Karpas-422 (cell line): ENCODE measurements at regions not wholly inside any gene's neighbourhood (a gene's known extent, or its start where the extent isn't known, plus 50 kb on each side); places are given as distances from the start of the nearest gene placed in this dataset.

Experiments used
- DNase-seq: peaks from one replicate; pipeline ENCODE4 v3.0.0-alpha.2; 2015
- H2AFZ ChIP-seq: fragments of 200-600 bp; sonication (generic); 2 replicates; pipeline ENCODE4 v1.6.1; 2014; ENCODE audit warnings: antibody characterized with exemption, low read length, mixed read lengths
- H3K27ac ChIP-seq: fragments of 200-600 bp; sonication (generic); 2 replicates; pipeline ENCODE4 v1.5.1; 2014; ENCODE audit warnings: mild to moderate bottlenecking, low read length, moderate library complexity
- H3K27me3 ChIP-seq: fragments of 200-600 bp; sonication (generic); 2 replicates; pipeline ENCODE4 v1.6.1; 2014; ENCODE audit warnings: low read length, mixed read lengths
- H3K36me3 ChIP-seq: fragments of 200-600 bp; sonication (generic); 2 replicates; pipeline ENCODE4 v1.6.1; 2014; ENCODE audit warnings: low read length, mixed read lengths; ENCODE audit not compliant: insufficient read depth
- H3K4me1 ChIP-seq: fragments of 200-600 bp; sonication (generic); 2 replicates; pipeline ENCODE4 v1.6.1; 2014; ENCODE audit warnings: mild to moderate bottlenecking, low read length, mixed read lengths
- H3K4me2 ChIP-seq: fragments of 200-600 bp; sonication (generic); 2 replicates; pipeline ENCODE4 v1.6.1; 2014; ENCODE audit warnings: low read length, low read depth, mild to moderate bottlenecking; ENCODE audit not compliant: poor library complexity, severe bottlenecking
- H3K4me3 ChIP-seq: fragments of 200-600 bp; sonication (generic); 2 replicates; pipeline ENCODE4 v1.5.1; 2014; ENCODE audit warnings: mild to moderate bottlenecking, antibody characterized with exemption, low read length, mixed read lengths
- H3K79me2 ChIP-seq: fragments of 200-600 bp; sonication (generic); 2 replicates; pipeline ENCODE4 v1.6.1; 2014; ENCODE audit warnings: mild to moderate bottlenecking, low read length, mixed read lengths
- H3K9ac ChIP-seq: fragments of 200-600 bp; sonication (generic); 2 replicates; pipeline ENCODE4 v1.6.0; 2014; ENCODE audit warnings: low read length
- H3K9me2 ChIP-seq: fragments of 200-600 bp; sonication (generic), shearing (Covaris generic); replicated peaks from 2 replicates; pipeline ENCODE4 v1.6.0; 2014; ENCODE audit warnings: mild to moderate bottlenecking, low read length, moderate library complexity; ENCODE audit not compliant: insufficient read depth
- H3K9me3 ChIP-seq: fragments of 300-700, 200-600 bp; sonication (generic); 2 replicates; pipeline ENCODE4 v1.6.1; 2014; ENCODE audit warnings: low read length, mixed read lengths
- H4K20me1 ChIP-seq: fragments of 200-600 bp; sonication (generic); 2 replicates; pipeline ENCODE4 v1.6.1; 2014; ENCODE audit warnings: mild to moderate bottlenecking, antibody characterized with exemption, low read length, low read depth; ENCODE audit not compliant: insufficient read depth

DNA sequence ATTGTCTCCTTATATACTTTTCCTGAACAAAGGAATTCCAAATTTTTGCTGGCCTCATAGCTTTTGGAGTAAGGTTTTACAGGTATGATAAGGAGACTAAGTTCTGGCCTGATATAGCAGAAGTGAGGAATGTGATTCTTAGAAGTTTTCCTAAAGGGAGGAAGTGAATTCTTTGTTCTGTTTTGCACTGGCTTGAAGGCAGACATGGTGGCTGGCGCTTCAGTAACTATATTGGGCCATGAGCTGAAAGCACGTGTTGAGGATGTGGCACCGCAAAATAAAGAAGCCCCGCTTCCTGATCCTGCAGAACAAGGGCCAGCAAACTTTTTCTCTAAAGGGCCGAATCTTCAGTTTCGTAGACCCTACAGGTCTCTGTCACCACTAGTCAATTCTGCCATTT, 224.2 kb downstream of the SNX18 start:
- Histone ChIP-seq H3K27ac (no peak overlapping the region), H3K27me3 (no peaks in the 10 kb centered on the region), H3K9me3 (no peaks in the 10 kb centered on the region), H4K20me1 (no peaks in the 10 kb centered on the region), H2AFZ (no peak overlapping the region), H3K4me1 (no peaks in the 10 kb centered on the region), H3K4me3 (no peak overlapping the region), H3K9me2 (no peaks in the 10 kb centered on the region), H3K79me2 (no peaks in the 10 kb centered on the region), H3K36me3 (no peaks in the 10 kb centered on the region), H3K4me2 (no peak overlapping the region), H3K9ac (no peak overlapping the region)
- DNase-seq = no peak

- Histone ChIP-seq H3K79me2 (no peaks in the 10 kb centered on the region), H3K4me2 (no peak overlapping the region), H3K27ac (no peak overlapping the region), H2AFZ (no peak overlapping the region), H3K4me1 (no peaks in the 10 kb centered on the region), H4K20me1 (no peaks in the 10 kb centered on the region), H3K4me3 (no peak overlapping the region), H3K9me3 (no peaks in the 10 kb centered on the region), H3K9me2 (no peaks in the 10 kb centered on the region), H3K9ac (no peak overlapping the region), H3K36me3 (no peaks in the 10 kb centered on the region), H3K27me3 (no peaks in the 10 kb centered on the region)
- no peak for DNase-seq
These were observed 222.6 kb downstream of the SNX18 start for GRCh38 chr5:54740141-54740540.

DNA sequence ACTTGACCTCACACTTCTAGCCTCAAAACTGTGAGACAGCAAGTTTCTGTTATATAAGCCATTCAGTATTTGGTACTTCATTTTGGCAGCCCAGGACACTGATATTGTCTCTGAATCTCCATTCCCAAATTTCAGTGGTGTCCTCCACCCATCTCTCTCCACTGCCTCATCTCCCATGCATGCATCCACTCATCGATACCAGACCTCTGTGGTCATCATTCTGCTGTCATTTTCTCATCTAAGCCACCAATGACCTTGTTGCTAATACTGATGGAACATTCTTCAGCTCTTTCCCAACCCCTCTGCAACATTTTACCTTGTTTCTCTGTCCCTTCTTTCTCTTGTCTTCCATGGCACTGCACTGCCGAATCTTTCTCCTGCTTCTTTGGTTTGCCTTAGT, 221.8 kb downstream of the SNX18 start:
- no peak overlapping the region for H3K9ac ChIP-seq
- no peak overlapping the region for H2AFZ ChIP-seq
- H3K4me1 ChIP-seq = no peaks in the 10 kb centered on the region
- H3K9me3 ChIP-seq = no peaks in the 10 kb centered on the region
- no peaks in the 10 kb centered on the region for H3K36me3 ChIP-seq
- no peak overlapping the region for H3K4me2 ChIP-seq
- H3K9me2 ChIP-seq = no peaks in the 10 kb centered on the region
- no peak for DNase-seq
- no peaks in the 10 kb centered on the region for H3K79me2 ChIP-seq
- no peak overlapping the region for H3K27ac ChIP-seq
- H4K20me1 ChIP-seq = no peaks in the 10 kb centered on the region
- no peaks in the 10 kb centered on the region for H3K27me3 ChIP-seq
- no peak overlapping the region for H3K4me3 ChIP-seq

GRCh38 chr5:54738973-54739367, 221.4 kb downstream of the SNX18 start:
- H4K20me1 ChIP-seq = no peaks in the 10 kb centered on the region
- no peaks in the 10 kb centered on the region for H3K9me2 ChIP-seq
- H3K4me1 ChIP-seq = no peaks in the 10 kb centered on the region
- H3K9me3 ChIP-seq = no peaks in the 10 kb centered on the region
- no peaks in the 10 kb centered on the region for H3K27me3 ChIP-seq
- H3K4me3 ChIP-seq = no peak overlapping the region
- no peaks in the 10 kb centered on the region for H3K36me3 ChIP-seq
- no peak overlapping the region for H3K9ac ChIP-seq
- H3K4me2 ChIP-seq = no peak overlapping the region
- no peak for DNase-seq
- no peak overlapping the region for H2AFZ ChIP-seq
- H3K27ac ChIP-seq = no peak overlapping the region
- no peaks in the 10 kb centered on the region for H3K79me2 ChIP-seq

GRCh38 chr5:54738118-54738972, 220.8 kb downstream of the SNX18 start:
- Histone ChIP-seq H4K20me1 (no peaks in the 10 kb centered on the region), H3K36me3 (no peaks in the 10 kb centered on the region), H3K9ac (no peak overlapping the region), H3K9me2 (no peaks in the 10 kb centered on the region), H3K4me1 (no peaks in the 10 kb centered on the region), H3K27me3 (no peaks in the 10 kb centered on the region), H3K9me3 (no peaks in the 10 kb centered on the region), H2AFZ (no peak overlapping the region), H3K4me2 (no peak overlapping the region), H3K4me3 (no peak overlapping the region), H3K27ac (no peak overlapping the region), H3K79me2 (no peaks in the 10 kb centered on the region)
- DNase-seq = no peak

DNA sequence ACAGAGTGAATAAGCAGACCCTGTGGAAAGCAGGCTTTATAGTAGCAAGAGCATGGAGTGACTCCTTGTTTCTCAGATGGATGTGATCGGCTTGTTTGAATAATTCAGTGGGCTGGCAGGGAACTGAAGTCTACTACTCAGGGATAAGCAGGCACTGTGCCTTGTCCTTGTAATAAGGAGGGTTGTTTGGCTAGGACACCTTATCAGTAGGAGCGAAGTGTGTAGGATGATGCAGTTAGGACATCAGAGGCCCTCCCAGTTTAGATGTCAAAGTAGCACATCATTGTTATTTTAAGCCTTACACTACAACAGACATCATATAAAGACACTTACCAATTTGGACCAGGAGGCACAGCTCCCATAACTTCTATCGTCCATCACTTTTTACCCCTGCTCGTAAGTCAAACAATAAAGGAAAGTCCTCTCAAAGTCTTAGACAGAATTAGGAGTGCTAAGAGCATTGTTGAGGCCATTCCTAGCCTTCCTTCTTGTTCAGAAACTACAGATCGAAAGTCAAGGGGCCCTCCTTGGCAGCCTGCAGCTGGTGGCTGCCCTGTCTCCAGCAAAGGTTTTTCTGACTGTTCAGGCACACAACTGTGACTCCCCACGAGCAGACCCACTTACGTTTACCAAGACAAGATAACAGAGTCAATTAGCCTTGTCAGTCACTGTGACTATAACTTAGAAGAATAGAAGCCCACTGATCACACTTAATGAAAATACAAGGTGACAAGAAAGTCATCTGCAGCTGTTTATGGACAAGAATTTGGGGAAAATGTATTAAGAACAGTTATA, 218.6 kb downstream of the SNX18 start:
- Histone ChIP-seq H4K20me1 (no peaks in the 10 kb centered on the region), H2AFZ (no peak overlapping the region), H3K4me1 (no peaks in the 10 kb centered on the region), H3K27me3 (no peaks in the 10 kb centered on the region), H3K27ac (no peak overlapping the region), H3K9ac (no peak overlapping the region), H3K4me3 (no peak overlapping the region), H3K9me3 (no peaks in the 10 kb centered on the region), H3K36me3 (no peaks in the 10 kb centered on the region), H3K79me2 (no peaks in the 10 kb centered on the region), H3K9me2 (no peaks in the 10 kb centered on the region), H3K4me2 (no peak overlapping the region)
- DNase-seq = no peak

DNA sequence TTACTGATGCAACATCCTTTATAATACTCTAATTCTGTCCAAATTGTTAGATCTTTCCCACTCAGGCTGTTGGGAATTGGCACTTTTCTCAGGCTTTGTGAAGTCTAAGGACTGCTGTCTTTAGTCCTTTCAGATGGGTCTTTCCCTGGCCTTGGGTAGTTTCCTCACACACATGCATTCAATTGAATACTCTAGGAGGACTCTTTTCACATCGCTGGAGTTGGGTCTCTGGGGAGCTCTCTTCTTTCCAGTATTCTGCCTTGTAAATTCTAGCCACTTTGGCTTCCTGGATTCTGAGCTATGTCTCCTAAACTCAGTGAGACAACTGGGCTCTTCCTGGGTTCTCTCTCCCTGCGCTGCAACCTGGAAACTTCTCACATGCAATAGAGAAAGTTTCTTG, 215.5 kb downstream of the SNX18 start:
- Histone ChIP-seq H3K9ac (no peak overlapping the region), H3K79me2 (no peaks in the 10 kb centered on the region), H3K4me2 (no peak overlapping the region), H3K27ac (no peak overlapping the region), H2AFZ (no peak overlapping the region), H3K9me3 (no peaks in the 10 kb centered on the region), H4K20me1 (no peaks in the 10 kb centered on the region), H3K4me1 (no peaks in the 10 kb centered on the region), H3K9me2 (no peaks in the 10 kb centered on the region), H3K4me3 (no peak overlapping the region), H3K27me3 (no peaks in the 10 kb centered on the region), H3K36me3 (no peaks in the 10 kb centered on the region)
- no peak for DNase-seq

GRCh38 chr5:54732108-54732507, 214.5 kb downstream of the SNX18 start:
- H3K4me1 ChIP-seq = no peaks in the 10 kb centered on the region
- no peaks in the 10 kb centered on the region for H3K27me3 ChIP-seq
- H3K9ac ChIP-seq = no peak overlapping the region
- no peaks in the 10 kb centered on the region for H3K79me2 ChIP-seq
- H2AFZ ChIP-seq = no peak overlapping the region
- H3K27ac ChIP-seq = no peak overlapping the region
- no peaks in the 10 kb centered on the region for H3K36me3 ChIP-seq
- no peaks in the 10 kb centered on the region for H4K20me1 ChIP-seq
- DNase-seq = no peak
- no peak overlapping the region for H3K4me3 ChIP-seq
- no peaks in the 10 kb centered on the region for H3K9me3 ChIP-seq
- H3K4me2 ChIP-seq = no peak overlapping the region
- H3K9me2 ChIP-seq = no peaks in the 10 kb centered on the region
